ENCODE measurements at regions not wholly inside any gene's neighbourhood (a gene's known extent, or its start where the extent isn't known, plus 50 kb on each side); places are given as distances from the start of the nearest gene placed in this dataset.

DNA sequence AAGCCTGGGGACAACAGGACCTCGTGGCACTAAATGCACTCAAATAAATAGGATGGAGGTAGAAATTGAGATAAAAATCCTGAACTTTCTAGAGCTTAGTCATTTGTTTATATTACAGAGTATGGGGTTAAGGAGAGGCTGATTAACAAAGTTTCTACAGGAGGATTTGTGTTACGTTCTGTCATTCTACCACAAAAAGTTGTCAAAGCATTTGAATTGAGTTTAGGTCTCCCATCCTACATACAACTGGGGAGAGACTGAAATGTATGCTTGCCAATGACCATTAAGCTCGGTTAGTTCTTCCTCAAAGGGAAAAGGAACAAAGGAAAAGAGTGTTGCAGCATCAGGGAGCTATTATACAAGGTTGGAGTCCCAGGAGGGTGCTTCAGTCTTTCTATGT, 597.9 kb downstream of the COL12A1 start (continued):
- no peak for TF ChIP-seq NFE2 (CRISPR knock-in tag; IDR thresholded peaks at IDR 0.05)

DNA sequence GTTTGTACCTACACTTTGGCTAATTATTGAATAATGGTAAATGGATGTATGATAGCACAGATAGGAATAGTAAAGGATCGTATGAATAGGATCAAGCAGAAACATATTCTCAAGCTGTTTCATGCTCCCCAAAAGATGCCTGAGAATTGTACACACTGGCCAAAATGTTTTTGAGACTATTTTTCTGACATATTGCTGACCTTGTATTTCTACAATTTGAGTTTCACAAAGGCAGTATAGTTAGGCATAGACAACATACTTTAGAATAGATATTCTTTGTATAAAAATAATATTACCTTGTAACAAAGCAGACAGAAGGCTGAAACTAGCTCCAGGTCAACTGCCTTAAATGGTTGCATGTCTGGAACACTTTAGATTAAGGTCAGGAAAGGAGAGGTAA, 598.4 kb downstream of the COL12A1 start:
- intact Hi-C loops (cut with micrococcal nuclease; ENCODE audit: unreplicated experiment): no loop called here
- Histone ChIP-seq H3K9ac (ENCODE audit: insufficient read depth, low read depth, low read length) (no peak overlapping the region), H3K27me3 (ENCODE audit: control insufficient read depth in 1 of 2, insufficient read depth in 2 of 2, low read length in 2 of 2) (no peaks in the 10 kb centered on the region), H2AFZ (ENCODE audit: low read length) (no peak overlapping the region), H3K9me3 (ENCODE audit: low read length) (no peaks in the 10 kb centered on the region), H4K20me1 (ENCODE audit: insufficient read depth, low read length) (no peaks in the 10 kb centered on the region), H3K4me2 (ENCODE audit: low read depth, low read length) (no peak overlapping the region), H3K79me2 (ENCODE audit: insufficient read depth, low read length) (no peaks in the 10 kb centered on the region), H3K4me3 (replicated peaks in 1 of 3; ENCODE audit: insufficient read depth in 1 of 3, low read depth in 2 of 3, low read length in 3 of 3) (no peak overlapping the region), H3K4me1 (ENCODE audit: insufficient read depth, low read length) (no peaks in the 10 kb centered on the region), H3K27ac (ENCODE audit: extremely low read length, insufficient read depth, low read length) (no peak overlapping the region), H3K36me3 (replicated peaks in 1 of 2; ENCODE audit: control insufficient read depth in 1 of 2, insufficient read depth in 2 of 2, low read length in 2 of 2) (no peaks in the 10 kb centered on the region)
- DNase-seq (ENCODE audit: low spot score) (no peak), FAIRE-seq (no peak), ATAC-seq (no peak)
- CTCF ChIA-PET (ENCODE audit: low intra/inter-chr PET ratio, low total read pairs): no interaction called here
- no TSS peak for BruUV-seq (replicated peaks)
- peak; percentile 47 for TF ChIP-seq MAFF (IDR thresholded peaks at IDR 0.05; ENCODE audit: low read depth, low read length)
- no peak for TF ChIP-seq SIX1 (CRISPR knock-in tag; IDR thresholded peaks at IDR 0.05; ENCODE audit: borderline replicate concordance)
- TF ChIP-seq, protein P1, sequence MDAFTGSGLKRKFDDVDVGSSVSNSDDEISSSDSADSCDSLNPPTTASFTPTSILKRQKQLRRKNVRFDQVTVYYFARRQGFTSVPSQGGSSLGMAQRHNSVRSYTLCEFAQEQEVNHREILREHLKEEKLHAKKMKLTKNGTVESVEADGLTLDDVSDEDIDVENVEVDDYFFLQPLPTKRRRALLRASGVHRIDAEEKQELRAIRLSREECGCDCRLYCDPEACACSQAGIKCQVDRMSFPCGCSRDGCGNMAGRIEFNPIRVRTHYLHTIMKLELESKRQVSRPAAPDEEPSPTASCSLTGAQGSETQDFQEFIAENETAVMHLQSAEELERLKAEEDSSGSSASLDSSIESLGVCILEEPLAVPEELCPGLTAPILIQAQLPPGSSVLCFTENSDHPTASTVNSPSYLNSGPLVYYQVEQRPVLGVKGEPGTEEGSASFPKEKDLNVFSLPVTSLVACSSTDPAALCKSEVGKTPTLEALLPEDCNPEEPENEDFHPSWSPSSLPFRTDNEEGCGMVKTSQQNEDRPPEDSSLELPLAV (CRISPR knock-in tag; conservative IDR thresholded peaks at IDR 0.05; ENCODE audit: low read depth): no peak
- no peak for TF ChIP-seq CHD2 (IDR thresholded peaks at IDR 0.05; ENCODE audit: low read depth, low read length)
- peak; percentile 61 to 72 for TF ChIP-seq MAFK (conservative IDR thresholded peaks at IDR 0.05 in 1 of 2, IDR thresholded peaks at IDR 0.05 in 1 of 2; ENCODE audit: low read length in 2 of 2)
- in situ Hi-C loops (cut with HindIII; ENCODE audit: extremely low pct_ligation_motif_present, low pct_unique_long_range_greater_than_20kb): no loop called here
- POLR2A ChIA-PET: no interaction called here
- WGBS (ENCODE audit: low lambda C conversion rate): 4% methylated on average over 1 of the region's 1 CpG

DNA sequence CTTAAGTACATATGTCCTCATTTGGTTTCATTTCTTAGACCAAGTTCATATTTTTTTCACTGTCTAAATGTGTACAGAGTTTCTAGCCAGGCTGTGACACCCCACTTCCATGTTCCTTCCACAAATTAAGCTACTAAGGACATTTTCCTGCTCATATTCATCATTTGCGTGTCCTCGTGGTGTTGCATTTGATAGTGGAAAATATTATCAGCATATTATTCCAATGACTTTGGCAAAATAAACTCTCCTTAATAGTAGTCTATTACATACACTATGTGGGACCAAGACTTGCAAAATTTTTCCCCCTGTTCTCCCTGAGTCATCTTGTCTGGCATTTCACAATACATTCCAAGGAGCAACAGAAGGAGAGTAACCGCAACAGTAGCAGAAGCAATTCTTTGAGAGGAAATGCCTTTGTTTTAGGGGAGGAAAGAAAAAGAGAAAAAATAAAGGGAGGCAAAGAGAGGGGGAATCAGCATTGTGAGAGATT, 599.2 kb downstream of the COL12A1 start:
- intact Hi-C loops (cut with micrococcal nuclease; ENCODE audit: unreplicated experiment): no loop called here
- H3K4me3 ChIP-seq (replicated peaks in 1 of 3; ENCODE audit: insufficient read depth in 1 of 3, low read depth in 2 of 3, low read length in 3 of 3): no peak overlapping the region
- no peak for DNase-seq (ENCODE audit: low spot score)
- no peaks in the 10 kb centered on the region for H3K9me3 ChIP-seq (ENCODE audit: low read length)
- no peaks in the 10 kb centered on the region for H3K4me1 ChIP-seq (ENCODE audit: insufficient read depth, low read length)
- ATAC-seq: no peak
- no peak overlapping the region for H3K27ac ChIP-seq (ENCODE audit: extremely low read length, insufficient read depth, low read length)
- 1% methylated on average over 3 of the region's 3 CpGs for WGBS (ENCODE audit: low lambda C conversion rate)
- POLR2A ChIA-PET: no interaction called here
- H4K20me1 ChIP-seq (ENCODE audit: insufficient read depth, low read length): no peaks in the 10 kb centered on the region
- no peak overlapping the region for H2AFZ ChIP-seq (ENCODE audit: low read length)
- FAIRE-seq: no peak
- no peaks in the 10 kb centered on the region for H3K27me3 ChIP-seq (ENCODE audit: control insufficient read depth in 1 of 2, insufficient read depth in 2 of 2, low read length in 2 of 2)
- BruUV-seq (replicated peaks): no TSS peak
- H3K4me2 ChIP-seq (ENCODE audit: low read depth, low read length): no peak overlapping the region
- no peak overlapping the region for H3K9ac ChIP-seq (ENCODE audit: insufficient read depth, low read depth, low read length)
- CTCF ChIA-PET (ENCODE audit: low intra/inter-chr PET ratio, low total read pairs): no interaction called here
- no peaks in the 10 kb centered on the region for H3K36me3 ChIP-seq (replicated peaks in 1 of 2; ENCODE audit: control insufficient read depth in 1 of 2, insufficient read depth in 2 of 2, low read length in 2 of 2)
- in situ Hi-C loops (cut with HindIII; ENCODE audit: extremely low pct_ligation_motif_present, low pct_unique_long_range_greater_than_20kb): no loop called here
- no peaks in the 10 kb centered on the region for H3K79me2 ChIP-seq (ENCODE audit: insufficient read depth, low read length)
- no peak for TF ChIP-seq KMT2A (CRISPR knock-in tag; IDR thresholded peaks at IDR 0.05)
- no peak for TF ChIP-seq ZNF136 (CRISPR knock-in tag; IDR thresholded peaks at IDR 0.05; ENCODE audit: low read depth)
- TF ChIP-seq, protein P2, sequence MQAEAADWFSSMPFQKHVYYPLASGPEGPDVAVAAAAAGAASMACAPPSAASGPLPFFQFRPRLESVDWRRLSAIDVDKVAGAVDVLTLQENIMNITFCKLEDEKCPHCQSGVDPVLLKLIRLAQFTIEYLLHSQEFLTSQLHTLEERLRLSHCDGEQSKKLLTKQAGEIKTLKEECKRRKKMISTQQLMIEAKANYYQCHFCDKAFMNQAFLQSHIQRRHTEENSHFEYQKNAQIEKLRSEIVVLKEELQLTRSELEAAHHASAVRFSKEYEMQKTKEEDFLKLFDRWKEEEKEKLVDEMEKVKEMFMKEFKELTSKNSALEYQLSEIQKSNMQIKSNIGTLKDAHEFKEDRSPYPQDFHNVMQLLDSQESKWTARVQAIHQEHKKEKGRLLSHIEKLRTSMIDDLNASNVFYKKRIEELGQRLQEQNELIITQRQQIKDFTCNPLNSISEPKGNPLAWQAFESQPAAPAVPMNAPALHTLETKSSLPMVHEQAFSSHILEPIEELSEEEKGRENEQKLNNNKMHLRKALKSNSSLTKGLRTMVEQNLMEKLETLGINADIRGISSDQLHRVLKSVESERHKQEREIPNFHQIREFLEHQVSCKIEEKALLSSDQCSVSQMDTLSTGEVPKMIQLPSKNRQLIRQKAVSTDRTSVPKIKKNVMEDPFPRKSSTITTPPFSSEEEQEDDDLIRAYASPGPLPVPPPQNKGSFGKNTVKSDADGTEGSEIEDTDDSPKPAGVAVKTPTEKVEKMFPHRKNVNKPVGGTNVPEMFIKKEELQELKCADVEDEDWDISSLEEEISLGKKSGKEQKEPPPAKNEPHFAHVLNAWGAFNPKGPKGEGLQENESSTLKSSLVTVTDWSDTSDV (CRISPR knock-in tag; IDR thresholded peaks at IDR 0.05): no peak
- no peak for TF ChIP-seq ARNT (IDR thresholded peaks at IDR 0.05)
- TF ChIP-seq SRSF9 (IDR thresholded peaks at IDR 0.05; ENCODE audit: borderline replicate concordance, insufficient read depth, low read depth, low read length, poor library complexity, severe bottlenecking): no peak
- no peak for TF ChIP-seq ZNF841 (CRISPR knock-in tag; IDR thresholded peaks at IDR 0.05; ENCODE audit: borderline replicate concordance)
- TF ChIP-seq, protein P3, sequence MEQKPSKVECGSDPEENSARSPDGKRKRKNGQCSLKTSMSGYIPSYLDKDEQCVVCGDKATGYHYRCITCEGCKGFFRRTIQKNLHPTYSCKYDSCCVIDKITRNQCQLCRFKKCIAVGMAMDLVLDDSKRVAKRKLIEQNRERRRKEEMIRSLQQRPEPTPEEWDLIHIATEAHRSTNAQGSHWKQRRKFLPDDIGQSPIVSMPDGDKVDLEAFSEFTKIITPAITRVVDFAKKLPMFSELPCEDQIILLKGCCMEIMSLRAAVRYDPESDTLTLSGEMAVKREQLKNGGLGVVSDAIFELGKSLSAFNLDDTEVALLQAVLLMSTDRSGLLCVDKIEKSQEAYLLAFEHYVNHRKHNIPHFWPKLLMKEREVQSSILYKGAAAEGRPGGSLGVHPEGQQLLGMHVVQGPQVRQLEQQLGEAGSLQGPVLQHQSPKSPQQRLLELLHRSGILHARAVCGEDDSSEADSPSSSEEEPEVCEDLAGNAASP (CRISPR knock-in tag; IDR thresholded peaks at IDR 0.05; ENCODE audit: borderline replicate concordance): no peak

Measured in HepG2 (cell line).